CD4-positive, alpha-beta T cell treated with Interleukin-15 for 4 hours (primary cell): ENCODE measurements at regions not wholly inside any gene's neighbourhood (a gene's known extent, or its start where the extent isn't known, plus 50 kb on each side); places are given as distances from the start of the nearest gene placed in this dataset.
"Not testable (repeated sequence)": the region's sequence is repeated elsewhere in the genome, so short reads cannot be mapped to it uniquely, and the experiment has no call there.

Experiments used
- DNase-seq: peaks from one replicate; pipeline ENCODE4 v3.0.0-alpha.2; 2020; ENCODE audit warnings: low spot score

DNA sequence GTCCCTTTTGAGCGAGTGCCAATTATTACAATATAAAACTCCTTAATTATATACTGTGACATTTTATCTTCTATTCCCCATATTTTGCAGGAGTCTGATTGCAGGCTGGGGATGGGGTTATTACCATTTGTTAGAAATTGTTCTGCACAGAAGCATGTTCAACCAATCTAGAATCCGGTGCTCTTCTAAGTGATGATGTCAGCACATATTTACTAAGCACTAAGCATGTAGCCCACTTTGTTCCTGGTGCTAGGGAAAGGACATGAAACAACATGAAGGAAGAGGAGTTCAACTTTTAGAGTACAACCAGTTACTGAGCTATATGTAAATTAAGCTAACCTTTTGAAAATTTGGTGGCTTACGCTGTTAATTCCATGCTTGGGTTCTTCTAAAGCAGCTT, 52.8 kb upstream of the IL1RAPL2 start:
- no peak for DNase-seq

DNA sequence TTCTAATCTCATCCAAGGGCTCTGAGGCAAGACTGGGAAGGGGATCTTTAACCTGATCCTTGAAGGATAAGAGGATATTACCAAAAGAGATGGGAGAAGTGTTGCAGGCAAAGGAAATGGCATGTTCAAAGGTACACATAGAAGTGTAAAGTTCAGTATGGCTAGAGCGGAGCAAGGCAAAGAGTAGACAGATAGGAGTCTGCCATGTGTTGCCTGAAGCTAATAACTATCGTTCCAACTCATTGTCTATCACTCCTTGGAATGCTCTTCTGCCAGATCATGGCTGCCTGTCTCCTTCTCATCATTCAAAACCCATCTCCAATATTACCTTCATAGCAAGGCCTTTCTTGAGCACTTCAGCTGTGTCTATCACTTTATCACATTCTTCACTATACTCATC, 55.2 kb upstream of the IL1RAPL2 start:
- no peak for DNase-seq

DNA sequence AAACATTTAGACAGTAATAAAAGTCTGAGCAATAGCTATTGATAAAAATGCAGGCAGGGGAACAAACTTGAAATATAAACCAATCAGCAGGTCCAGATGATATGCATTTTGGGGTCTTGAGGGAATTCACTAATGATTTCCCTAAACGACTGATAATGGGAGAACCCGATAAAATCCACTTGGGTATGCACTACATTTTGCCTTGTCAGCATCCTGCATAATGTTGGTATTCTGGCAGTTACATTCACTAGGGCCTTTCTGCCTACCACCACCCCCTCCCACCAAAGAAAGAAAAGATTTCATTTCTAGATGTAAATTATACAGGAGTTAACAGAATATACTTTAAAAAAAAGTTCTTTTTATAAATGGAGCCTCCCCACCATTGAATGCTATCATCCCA, 63.5 kb upstream of the IL1RAPL2 start:
- DNase-seq: no peak

DNA sequence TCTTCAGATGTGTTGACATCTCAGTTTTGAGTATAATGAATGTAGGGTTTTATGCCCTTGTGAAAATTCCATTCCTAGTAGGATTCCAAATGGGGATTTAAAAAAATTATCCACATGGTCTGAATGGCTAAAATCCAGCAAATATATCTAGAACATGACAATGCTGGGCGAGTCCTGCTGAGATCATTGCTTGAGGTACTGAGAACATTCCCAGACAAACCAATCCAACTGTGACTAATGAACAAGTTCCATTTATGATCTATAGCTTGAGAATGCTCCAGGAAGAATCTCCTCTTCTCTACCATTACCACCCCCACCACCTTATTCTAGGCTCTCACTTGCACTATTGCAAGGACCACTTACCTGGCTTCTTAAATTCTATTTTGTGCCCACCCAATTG, 77.2 kb upstream of the IL1RAPL2 start:
- DNase-seq: no peak

DNA sequence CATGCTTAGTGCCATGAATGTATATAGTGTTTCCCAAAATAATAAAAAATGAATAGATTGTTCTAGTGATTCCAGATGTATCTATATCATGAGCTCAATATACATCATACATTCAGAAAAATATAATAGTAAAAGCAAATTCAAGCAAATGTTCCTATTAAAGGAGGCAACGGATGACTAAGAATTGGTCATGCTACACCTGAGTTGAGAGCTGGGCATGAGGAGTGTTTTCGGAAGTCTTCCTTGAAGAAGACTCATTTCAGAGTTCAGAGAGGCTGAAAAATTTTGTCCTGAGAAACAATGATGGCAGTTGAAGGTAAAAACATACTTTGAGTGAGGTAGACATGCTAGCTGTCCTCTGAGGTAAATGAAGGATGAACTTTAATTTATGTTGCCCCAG, 79.3 kb upstream of the IL1RAPL2 start:
- no peak for DNase-seq

DNA sequence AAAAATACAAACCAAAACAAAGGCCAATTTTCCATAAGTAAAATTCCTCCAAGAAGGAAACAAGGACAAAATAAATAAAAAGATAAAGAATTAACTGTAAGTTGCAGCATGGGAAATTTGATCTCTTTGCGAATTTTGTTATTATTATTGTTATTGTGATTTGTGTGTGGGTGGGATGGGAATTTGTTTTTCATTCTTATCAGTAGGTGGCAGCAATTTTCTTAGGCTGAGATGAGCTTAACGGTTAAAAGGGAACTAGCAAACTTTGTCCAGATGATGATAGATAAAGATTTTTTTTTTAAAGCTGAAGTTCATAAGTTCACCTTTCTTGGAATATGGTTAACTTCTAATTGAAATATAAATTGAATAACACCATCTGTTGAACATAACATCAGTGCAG, 83.2 kb upstream of the IL1RAPL2 start:
- DNase-seq: no peak

DNA sequence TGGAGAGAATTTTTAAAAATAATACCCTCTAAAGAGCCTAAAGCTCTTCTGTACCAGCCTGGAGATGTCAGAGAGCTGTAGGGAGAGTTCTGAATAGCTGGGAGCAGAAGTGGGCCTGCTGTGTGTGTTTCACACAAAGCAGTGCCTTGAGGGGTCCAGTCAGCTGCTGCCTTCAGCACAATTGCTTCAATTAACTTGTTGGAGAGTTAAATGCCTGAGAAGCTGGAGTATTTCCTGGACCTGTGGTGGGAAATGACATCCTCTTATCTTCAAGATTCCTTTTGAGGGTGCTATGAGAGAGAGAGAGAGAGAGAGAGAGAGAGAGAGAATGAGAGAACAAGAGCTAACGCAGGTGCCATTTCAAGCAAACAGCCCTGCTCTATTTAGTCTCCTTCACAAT, 96.2 kb upstream of the IL1RAPL2 start:
- DNase-seq: no peak

DNA sequence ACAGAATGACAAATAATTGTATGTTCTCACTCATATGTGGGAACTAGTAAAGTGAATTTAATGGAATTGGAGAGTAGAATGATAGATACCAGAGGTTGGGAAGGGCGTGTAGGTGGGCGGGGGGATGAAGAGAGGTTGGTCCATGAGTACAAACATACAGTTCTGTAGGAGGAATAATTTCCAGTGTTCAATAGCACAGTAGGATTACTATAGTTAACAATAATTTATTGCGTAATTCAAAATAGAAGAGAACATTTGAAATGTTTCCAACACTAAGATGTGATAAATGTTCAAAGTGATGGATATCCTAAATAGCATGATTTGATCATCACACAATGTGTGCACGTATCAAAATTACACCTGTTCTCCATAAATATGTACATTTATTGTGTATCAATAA, 106.2 kb upstream of the IL1RAPL2 start:
- DNase-seq: no peak

DNA sequence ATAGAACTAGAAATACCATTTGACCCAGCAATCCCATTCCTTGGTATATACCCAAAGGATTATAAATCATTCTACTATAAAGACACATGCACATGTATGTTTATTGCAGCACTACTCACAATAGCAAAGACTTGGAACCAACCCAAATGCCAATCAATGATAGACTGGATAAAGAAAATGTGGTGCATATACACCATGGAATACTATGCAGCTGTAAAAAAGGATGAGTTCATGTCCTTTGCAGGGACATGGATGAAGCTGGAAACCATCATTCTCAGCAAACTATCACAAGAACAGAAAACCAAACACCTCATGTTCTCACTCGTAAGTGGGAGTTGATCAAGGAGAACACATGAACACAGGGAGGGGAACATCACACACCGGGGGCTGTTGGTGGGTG, 108.9 kb upstream of the IL1RAPL2 start:
- DNase-seq: not testable (repeated sequence)

DNA sequence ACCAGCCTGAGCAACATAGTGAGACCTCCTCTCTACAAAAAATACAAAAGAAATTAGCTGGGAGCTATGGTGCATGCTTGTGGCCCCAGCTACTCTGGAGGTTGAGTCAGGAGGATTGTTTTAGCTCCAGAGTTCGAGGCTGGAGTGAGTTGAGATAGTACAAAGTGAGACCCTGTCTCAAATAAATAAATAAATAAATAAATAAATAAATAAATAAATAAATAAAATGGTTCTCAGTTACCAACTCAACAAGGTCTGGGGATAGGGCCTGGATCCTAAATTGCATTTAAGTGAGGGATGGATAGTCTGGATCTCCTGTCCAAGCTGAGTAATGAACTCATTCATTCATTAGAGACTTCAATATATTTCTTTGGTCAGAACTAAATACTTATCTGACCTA, 115.7 kb upstream of the IL1RAPL2 start:
- DNase-seq: no peak

DNA sequence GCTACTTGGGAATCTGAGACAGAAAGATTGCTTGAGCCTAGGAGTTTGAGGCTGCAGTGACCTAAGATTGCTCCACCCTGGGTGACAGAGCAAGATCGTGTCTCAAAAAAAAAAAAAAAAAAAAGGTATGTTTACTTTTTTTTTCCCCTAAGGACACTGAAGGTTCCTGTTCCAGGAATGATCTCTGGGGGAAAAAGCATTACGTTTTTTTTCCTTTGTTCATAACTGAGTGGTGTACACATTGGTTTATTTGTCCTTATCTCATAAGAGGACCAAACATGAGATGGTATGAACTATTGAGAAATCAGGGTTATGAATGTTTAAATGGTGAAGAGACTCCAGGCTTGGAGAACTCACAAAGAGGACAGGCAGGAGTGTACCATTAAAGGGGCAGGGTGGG, 120.4 kb upstream of the IL1RAPL2 start:
- DNase-seq: no peak

DNA sequence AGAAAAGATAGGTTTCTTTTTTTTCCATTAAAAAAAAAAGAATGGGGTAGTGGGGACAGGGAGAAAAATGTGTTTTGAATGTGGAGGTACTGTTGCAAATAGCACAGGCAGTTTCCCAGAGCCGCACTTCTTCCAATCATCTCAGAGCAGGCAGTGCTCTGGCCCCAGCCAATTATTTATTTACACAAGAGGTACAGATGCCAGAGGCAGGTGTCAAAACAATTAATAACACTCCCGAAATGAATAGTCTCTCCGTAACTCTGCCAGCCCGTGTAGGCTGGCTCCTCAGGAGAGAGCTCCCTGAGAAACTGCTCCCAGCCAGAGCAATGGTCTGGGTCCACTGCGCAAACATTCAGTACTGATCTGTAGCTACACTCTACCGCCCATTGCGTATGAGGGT, 130.8 kb upstream of the IL1RAPL2 start:
- no peak for DNase-seq

DNA sequence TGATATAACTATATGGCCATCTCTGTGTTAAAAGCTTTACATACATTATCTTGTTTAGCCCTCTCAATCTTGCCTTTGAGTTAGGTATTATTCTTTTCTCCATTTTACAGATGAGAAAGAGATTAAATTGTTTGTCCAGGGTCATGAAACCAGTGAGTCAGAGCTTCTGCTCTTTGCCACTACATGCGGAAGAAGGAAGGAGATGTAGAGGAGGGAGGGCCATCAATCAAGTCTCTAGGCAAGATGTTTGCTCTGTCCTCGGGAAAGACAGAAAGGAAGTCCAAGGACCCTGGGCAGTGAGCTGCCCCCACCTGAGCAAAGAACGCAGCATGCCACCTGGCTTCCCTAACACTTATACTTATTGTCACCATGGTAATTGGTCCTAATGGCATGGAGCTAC, 133.7 kb upstream of the IL1RAPL2 start:
- no peak for DNase-seq

DNA sequence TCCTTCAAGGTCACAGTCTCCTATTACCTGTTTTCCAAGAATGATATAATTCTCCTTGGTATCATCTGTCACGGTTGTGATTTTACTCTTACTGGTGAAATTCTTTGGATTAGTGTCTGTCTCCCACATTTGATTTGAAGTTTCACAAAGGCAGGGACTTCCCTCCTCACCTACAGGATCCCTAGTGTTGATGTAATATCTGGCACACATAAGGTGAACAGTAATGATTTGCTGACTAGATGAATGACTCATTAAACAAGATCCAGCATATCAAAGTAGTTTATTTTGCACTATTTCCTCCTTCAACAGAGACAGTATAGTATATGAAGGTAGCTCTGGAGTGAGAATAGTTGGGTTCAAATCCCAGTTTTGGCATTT, 135.3 kb upstream of the IL1RAPL2 start:
- no peak for DNase-seq

DNA sequence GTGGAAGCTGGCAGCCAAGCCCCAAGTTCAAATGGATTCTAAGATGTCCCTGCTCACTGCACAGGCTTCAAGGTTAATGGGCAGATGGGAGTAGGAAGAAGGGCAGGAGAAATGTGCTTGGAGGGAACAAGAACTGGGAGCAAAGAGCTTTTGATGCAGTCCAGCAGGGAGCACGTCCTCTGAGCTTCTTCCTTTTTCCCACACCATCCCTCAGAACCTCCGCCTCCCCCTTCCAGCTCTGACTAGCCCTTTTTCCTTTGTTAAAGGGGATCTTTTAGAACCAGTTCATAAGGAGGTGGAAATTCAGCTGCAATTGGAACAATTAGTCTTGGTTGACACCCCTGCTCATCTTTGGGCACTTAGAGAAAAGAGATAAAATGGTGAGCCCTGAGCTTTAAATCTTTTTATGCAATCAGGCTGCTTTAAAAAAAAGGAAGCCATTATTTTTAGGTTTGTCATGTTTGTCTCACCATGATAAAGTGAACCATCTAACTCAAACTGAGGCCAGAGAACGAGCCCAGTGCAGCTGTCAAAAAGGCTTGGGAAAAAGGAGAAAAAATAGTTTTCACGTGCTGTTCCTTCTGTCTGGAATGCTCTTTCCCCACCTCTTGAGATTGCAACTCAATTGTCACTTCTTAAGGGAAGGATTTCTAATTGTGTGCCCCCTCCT, 135.8 kb upstream of the IL1RAPL2 start:
- no peak for DNase-seq

DNA sequence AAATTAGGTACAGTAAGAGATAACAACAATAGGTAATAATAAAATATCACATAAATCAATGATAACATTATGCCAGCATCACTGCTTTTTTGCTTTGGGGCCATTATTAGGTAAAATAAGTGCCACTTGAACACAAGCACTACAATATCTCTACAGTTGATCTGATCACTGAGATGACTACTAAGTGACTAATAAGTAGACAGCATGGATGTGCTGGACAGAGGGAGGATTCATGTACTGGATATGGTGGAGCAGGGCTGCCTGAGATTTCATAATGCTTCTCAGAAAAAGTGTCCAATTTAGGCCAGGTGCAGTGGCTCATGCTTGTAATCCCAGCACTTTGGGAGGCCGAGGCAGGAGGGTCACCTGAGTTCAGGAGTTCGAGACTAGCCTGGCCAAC, 137.8 kb upstream of the IL1RAPL2 start:
- DNase-seq: no peak

DNA sequence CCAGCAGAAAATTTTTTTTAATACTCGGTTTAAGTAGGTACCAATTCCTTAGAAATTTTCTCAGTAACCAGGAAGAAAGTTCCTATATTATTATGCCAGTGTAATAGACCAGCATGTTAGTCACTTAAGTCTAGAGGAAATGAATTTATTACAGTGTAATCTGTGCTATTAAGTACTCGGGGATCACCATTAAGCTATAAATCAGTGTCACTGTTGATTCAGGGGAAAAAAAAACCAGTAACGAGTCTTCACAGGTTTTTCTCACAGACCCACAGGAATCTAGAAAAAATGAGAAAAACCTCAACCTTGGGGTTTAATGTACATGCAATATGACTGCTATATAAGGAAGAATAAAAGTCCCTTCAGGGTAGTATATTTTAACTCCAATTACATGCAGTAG, 138.3 kb upstream of the IL1RAPL2 start:
- no peak for DNase-seq

DNA sequence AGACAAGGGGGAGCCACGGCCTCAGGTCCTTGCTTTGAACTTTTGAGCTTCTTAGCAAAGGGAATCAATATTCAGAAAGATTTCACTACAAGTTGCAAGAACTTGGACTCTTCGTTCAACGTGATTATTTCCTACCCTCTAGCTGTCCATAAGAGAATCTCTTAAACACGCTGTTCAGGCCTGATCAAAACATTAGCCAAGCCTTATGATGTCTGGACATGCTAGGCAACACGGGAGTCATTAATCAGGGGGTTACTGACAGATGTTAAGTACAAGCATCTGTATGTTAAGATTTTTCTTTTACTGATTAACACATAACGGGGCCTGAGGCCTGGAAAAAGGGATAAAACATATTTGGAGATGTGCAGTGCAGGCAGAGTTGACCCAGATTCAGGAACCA, 138.9 kb upstream of the IL1RAPL2 start:
- no peak for DNase-seq

DNA sequence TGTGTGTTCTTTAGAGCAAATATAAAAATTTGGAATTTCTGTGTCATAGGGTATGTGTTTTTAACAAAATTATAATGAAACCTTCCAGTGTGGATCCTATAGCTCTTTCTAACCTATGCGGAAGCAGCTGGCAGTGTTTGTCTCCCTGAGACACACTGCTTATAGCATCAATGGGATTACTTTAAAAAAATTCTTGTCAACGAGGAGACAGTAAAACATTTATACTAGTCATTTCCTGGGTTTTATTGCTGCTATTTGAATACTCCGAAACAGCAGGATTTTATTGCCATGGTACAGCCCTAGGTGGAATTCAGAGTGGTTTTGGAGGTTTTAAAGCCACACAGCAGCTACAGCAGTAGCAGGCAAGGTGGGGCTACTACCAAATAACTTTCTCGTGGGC, 145.1 kb upstream of the IL1RAPL2 start:
- DNase-seq: no peak

DNA sequence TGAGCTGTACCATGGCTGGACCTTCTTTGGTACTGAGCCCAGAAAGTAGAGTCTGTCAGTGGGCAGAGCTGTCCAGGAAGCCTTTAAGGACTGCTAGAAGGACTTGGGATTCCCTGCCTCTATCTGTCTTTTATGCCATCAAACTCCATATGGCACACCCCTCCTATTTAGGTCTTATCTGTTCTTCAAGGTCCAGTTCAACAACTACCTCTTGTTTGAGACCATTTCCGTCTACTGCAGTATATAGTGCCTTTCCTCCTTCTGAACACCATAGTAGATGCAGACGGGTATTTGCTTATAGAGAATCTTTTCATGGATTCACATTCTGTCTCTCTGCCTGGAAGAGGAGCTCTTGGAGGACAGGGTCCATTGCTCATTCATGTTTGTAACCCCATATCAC, 146.1 kb upstream of the IL1RAPL2 start:
- no peak for DNase-seq

DNA sequence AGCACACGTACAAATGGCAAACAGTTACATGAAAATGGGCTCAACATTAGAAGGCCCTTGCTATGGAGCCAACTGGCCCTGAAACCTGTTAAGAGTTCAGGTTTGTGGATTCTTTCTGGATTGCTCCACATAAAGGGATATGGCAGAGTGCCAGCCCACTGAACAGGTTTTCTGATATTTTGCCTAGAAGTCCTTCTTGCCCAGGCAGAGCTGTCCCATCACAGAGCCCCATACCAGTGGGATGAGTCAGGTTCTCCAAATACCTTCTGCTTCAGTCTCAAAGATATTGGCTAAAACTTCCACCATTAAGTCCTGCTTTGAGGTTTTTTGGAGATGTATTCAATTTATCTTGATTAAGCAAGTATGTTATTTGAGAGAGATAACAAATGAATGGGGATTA, 146.8 kb upstream of the IL1RAPL2 start:
- DNase-seq: no peak

DNA sequence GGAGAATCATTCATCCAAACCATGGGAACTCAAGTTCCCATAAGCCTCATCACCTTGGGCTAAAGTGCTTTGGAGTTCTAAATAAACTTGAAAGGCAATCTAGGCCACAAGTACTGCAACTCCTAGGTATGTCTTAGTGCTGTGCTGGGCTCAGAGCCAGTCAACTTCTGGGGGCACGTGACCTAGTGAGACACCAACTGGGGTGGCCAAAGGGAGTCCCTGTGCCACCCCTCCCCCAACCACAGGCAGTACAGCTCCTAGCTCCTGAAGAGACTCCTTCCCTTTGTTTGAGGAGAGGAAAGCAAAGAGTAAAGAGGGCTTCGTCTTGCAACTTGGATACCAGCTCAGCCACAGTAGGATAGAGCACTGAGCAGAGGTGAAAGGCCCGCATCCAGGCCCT, 154.2 kb upstream of the IL1RAPL2 start:
- no peak for DNase-seq

DNA sequence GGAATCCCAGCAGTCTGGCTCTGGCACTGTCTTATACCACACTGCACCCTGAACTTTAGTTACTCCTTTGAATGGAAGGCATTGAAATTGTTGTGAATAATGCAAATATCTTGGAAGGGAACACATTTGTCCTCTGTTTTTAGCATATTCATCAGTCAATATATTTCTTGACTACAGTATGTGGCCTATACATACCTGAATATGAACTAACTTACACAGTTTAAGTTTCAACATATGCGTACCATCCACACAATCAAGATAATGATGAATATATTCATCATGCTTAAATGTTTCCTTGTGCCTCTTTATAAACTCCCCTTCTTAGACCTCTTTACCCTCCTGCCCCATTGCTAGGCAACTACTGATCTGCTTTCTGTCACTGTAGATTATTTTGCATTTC, 145.7 kb upstream of the ESX1 start:
- no peak for DNase-seq

DNA sequence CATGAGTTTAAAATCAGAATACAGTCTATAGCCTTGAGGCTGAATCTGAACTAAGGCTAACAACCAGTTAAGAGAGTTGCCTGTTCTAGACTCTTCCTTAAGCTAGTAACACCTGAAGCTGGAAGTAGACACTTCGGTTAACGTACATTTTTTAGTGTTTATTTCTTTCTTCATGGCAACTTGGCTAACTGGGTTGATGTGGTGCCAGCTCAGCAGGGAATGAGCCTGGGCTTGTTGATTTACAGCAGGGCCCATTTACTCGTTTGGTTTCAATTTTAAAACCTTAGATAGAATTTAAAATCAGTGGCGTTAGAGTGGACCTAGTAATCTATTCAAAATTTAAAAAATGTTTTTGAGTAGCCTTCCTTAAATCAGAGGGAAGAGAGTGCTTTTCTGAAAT, 137.6 kb upstream of the ESX1 start:
- no peak for DNase-seq

DNA sequence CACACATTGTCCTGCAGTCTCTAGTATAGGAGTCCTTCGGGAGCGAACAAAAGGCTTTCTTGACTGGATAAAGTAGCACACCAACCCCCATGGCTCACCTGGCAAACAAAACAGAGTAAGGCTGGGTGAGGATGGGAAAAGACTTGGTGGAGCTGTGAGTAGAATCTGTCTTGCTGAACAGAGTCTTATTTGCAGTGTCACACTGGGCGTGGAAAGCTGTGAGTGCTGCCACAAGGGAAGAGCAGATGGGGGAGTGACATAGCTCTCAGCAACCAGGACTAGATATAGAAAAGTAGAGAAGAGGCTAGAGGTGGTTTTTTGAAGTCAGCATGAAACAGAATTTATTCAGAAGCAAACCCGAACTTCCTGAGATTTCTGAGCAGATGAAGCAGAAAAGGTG, 137.2 kb upstream of the ESX1 start:
- no peak for DNase-seq
